ENCODE measurements at regions not wholly inside any gene's neighbourhood (a gene's known extent, or its start where the extent isn't known, plus 50 kb on each side); places are given as distances from the start of the nearest gene placed in this dataset.

GRCh38 chr10:113967126-113967525 is 76.5 kb upstream of the ADRB1 start:
- DNase-seq: peak in 1 of 2 experiments; percentile 0

- DNase-seq: no peak
These were observed 73.0 kb upstream of the ADRB1 start for GRCh38 chr10:113970641-113971040.

GRCh38 chr10:113971349-113971973 is 72.2 kb upstream of the ADRB1 start:
- DNase-seq: no peak

DNA sequence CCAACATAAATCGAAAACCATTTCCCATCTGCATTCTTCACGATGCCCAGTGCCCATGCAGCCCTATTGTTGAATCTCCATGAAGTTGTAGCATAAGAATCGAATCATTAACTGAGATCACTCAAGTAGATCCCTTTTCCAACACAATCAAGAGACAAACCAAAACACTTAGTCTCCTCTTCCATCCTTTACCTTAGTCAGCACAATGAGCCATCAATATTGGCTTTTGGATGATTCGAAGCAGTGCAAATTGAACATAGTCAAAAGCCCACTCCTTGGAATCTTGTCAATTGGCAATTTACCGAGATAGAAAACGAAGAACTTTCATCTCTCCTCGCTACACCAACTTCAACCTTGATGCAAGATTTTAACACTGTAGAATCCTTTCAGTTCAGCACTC is 66.5 kb upstream of the ADRB1 start:
- DNase-seq: no peak

DNA sequence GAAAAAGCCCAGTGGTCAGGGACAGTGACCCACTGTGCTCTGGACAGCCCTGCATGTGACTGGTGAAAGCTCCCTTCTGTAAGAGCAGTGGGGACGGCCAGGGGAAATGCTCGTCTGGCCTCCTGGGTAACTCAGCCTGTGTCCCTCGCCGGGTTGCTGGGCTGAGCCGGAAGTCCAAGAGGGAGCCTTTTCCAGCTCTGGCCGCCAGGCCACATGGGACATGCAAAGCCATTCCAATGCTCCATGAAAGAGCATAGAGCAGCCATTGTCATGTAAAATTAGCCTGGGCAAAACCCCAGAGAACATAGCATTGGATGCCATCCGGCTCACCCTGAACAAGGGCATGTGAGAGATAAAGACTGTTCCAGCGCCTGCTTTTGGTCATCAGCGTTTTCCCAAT is 64.9 kb upstream of the ADRB1 start:
- DNase-seq: no peak

GRCh38 chr10:113979409-113979808 is 64.3 kb upstream of the ADRB1 start:
- DNase-seq: no peak

DNA sequence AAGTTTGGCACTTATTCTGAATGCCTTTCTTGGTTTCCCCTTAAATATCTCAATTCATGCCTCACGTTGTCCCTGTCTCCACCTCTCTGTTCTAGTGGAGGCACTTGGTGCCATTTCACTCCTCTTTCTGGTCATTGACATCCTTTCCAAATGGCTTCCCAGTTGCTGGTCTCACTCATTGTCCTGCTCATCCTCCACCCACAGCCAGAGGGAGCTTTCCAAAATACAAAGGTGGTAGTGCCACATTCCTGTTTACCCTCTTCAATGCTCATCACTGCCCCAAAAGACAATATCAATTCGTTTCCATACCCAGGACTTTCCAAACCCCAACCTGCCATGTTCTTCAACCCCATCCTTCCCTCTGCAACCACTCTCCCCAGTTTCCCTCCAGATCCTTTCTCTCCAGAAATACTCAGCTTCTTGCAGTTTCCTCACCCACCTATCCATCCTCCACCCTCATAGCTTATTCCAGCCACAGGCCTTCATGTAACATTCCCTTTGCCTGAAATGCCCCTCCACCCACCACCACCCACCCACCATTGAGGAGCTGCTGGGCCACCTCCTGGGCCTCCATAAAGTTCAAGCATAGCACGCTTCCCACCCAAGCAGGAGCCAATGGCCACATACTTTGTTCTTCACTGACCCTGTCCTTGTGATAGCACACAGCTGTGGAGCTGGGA is 63.1 kb upstream of the ADRB1 start:
- DNase-seq: peak in 1 of 2 experiments; percentile 1

DNA sequence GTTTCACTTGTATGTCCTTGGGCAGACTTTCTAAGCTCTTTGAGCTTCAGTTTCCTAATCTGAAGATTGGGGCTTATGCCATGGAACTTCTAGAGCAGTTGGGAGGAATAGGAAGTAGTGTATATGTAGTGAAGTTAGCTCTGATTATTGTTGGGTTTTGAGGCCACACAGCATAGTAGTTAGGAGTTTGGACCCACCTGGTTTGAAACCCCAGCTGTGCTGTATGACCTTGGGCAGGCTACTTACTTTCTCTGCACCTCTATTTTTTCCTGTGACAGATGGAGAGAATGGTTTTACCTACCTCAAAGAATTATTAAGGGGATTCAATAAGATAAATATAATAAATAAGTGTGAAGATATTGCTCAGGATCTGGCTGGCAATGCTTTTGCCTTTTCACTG is 61.4 kb upstream of the ADRB1 start:
- DNase-seq: no peak

DNA sequence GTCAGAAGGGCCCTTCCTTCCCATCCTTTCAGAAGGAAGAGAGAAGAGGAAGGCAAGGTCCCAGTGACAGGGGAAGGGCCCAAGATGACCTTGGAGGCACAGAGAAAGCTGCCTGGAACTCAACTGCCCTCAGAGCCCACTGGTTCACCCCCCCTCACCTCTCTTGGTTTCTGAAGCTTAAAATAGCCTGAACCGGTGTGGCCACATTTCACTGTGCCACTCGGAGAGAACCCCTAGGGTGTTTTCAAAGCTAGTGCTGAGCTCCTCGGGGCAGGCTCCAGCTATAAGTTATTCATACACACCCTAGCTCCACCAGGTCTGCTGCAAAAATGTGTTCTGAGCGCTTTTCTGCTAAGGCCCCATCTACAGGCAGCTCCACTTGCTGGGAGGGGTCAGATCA is 60.9 kb upstream of the ADRB1 start:
- DNase-seq: no peak

DNA sequence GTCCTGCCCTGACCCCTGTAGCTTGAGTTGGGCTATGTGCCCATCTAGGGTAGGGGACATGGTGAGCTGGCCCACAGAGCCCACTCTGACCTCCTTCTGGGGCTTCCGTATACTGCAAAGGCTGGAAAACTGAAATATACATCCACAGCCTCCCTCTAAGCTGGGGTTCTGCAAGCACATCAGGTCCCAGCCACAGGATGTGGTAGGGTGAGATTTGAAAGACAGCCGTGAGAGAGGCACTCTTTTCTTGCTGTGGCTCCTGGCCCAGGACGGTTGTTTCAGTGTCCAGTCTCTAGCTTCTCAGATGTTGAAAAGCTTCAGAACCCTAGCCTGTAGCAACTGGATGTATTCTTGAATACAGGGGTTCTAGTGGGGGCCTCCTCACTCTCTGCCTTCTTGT is 60.1 kb upstream of the ADRB1 start:
- DNase-seq: no peak

GRCh38 chr10:113985297-113985844 is 58.3 kb upstream of the ADRB1 start:
- DNase-seq: no peak

DNA sequence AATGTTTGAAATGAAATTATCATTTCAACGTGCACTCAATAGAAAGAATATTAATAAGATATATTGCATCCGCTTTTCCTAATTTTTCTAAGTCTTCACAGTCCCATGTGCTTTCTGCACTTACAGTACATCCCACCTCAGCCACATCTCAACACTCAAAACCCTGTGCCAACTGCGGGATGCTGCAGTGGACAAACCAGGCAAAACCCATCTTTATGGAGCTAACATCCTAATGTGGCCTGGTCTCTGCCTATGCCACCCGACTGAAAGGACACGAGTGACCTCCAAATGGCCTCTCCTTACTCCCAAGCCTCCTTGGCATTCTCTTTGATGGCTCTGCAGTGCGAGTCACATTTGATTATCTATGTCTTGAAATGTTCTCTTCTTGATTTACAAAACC is 57.4 kb upstream of the ADRB1 start:
- DNase-seq: no peak

DNA sequence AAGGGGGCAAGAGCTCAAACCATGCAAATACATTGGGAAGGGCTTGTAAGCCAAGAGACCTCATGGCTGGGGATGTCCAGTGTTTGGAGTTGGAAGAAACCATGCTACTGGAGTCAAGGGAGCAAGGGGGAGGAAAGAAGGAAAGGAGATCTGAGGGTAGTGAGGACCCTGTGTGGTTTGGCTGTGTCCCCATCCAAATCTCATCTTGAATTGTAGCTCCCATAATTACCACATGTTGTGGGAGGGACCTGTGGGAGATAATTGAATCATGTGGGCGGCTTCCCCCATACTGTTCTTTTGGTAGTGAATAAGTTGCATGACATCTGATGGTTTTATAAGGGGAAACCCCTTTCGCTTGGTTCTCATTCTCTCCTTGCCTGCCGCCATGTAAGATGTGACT is 56.5 kb upstream of the ADRB1 start:
- DNase-seq: no peak

DNA sequence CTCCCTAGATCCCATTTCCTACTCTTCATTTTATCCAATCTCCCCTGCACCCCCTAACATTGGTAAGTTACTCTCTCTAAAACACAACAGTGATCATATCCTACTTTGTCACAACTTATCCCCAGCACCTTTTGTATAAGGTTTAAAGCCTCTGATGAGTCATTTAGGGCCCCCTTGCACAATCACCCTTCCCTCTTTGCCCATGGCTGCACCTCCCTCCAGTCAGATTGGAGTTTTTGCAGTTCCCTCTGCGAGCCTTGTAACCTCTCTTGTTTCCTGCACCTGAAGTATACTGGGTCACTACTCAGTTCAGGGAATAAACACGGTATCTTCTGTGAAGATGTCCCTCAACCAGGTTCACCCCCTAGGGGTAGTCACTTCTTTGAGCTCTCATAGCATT is 55.9 kb upstream of the ADRB1 start:
- DNase-seq: no peak

GRCh38 chr10:113988535-113988934 is 55.1 kb upstream of the ADRB1 start:
- no peak for DNase-seq

DNA sequence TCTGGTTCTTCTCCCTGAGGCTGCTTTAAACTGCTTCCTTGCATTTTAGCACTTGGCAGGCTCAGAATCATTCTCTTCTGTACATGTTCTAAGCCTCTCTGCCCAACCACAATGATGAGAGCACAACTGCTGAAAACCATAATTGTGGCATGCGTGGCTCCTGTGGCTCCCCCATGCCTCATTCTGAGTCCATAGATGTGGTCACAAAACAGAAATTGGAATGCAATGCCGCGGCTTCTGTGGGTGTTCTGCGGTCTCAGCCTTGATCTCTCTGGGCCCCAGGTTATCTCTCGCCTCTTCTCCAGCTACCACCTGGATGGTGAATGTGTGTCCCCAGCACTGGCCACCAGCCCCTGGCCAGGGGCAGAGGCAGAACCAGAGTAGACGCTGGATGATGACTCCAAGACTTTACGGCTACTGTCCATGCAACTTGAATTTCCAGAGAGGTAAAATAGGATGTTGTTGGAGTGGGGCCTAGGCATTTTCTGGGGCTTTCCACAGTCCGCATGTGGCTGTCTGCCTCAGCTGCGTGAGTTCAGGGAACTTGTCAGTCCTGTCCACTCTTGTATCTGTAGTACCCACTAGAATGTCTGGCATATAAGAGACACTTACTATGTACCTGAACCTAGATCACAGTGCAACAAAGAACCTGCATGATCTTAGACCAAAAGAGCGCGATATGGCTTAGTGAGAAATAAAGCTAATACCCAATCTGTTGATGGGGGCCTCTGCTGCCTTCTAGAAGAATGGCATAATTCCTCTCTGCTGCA is 52.4 kb upstream of the ADRB1 start:
- DNase-seq: no peak

DNA sequence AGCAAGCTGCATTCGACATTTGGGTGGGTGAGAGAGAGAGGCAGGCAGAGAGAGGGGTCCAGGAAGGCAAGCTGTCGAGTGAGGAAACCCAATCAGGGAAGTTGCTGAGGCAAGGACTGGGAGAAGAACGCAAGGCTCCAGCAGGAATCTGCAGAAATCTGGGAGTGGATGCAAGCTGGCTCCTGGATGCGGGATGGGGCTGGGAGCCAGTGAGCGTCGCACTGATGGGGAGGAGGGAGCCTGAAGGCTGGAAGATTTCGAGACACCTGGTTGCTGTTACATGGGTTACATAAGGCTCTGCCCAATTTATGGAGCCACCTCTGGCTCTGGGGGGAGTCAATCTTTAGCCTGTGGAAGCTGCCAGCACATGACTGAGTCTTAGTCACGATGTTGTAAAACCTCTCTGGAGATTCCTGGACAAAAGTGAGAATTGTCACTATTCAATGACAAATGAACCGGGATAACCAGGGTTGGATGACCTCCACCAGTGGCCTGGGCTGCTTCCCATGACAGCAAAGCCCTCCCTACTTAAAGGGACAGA is 51.1 kb upstream of the ADRB1 start:
- no peak for DNase-seq

DNA sequence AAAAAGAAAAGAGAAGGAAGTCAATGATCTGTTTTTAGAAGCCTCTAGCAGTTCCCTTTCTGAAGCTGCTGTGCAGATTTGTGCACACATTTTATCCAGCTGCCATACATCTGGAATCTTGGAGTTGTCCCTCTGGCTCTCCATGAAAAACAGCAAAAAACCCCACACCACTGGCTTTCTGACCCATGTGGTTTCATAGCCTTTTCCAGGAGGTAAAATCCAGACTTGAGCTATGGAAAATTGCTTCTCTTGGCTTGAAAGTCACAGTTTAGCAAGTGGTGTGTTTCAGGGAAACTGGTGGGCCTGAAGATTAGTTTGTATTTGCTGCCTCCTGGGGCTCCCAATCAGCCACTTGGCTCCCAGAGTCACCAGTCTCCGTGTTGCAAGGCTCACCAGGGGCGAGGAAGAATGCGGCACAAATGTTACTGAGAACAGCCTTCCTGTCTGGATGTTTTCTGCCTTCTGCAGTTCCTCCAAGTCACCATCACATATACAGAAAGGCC is 50.1 kb upstream of the ADRB1 start:
- no peak for DNase-seq
